ENCODE measurements at regions not wholly inside any gene's neighbourhood (a gene's known extent, or its start where the extent isn't known, plus 50 kb on each side); places are given as distances from the start of the nearest gene placed in this dataset.

DNA sequence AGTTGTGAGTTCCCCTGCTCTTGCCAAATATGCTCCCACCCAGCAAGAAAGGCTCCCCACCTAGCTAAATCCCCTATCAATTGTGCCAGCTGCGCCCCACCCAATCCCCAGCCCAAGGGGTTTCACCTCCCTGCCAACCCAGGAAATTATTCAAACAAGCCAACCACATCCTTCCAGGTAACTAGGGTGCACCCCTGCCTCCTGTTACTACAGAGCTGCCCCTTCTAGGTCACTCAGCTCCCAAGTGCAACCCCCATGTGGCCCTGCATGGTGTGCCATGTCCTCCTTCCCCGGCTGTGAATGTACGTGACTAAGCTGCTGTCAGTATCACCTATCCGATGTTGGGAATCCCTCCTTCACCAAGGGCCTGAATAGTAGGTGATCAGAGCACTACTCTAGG lies 91.2 kb upstream of the LDAH start:
- H3K36me3 ChIP-seq (ENCODE audit: control insufficient read depth in 4 of 4, insufficient read depth in 4 of 4, low read length in 4 of 4), result no peaks in the 10 kb centered on the region
- TF ChIP-seq, protein P1, sequence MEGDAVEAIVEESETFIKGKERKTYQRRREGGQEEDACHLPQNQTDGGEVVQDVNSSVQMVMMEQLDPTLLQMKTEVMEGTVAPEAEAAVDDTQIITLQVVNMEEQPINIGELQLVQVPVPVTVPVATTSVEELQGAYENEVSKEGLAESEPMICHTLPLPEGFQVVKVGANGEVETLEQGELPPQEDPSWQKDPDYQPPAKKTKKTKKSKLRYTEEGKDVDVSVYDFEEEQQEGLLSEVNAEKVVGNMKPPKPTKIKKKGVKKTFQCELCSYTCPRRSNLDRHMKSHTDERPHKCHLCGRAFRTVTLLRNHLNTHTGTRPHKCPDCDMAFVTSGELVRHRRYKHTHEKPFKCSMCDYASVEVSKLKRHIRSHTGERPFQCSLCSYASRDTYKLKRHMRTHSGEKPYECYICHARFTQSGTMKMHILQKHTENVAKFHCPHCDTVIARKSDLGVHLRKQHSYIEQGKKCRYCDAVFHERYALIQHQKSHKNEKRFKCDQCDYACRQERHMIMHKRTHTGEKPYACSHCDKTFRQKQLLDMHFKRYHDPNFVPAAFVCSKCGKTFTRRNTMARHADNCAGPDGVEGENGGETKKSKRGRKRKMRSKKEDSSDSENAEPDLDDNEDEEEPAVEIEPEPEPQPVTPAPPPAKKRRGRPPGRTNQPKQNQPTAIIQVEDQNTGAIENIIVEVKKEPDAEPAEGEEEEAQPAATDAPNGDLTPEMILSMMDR (IDR thresholded peaks at IDR 0.05; ENCODE audit: control extremely low read depth, extremely low read depth), result no peak
- peaks cover 0 to 8% (median 0%) of the 10 kb centered on the region in 4 donors for H3K9me3 ChIP-seq (ENCODE audit: control insufficient read depth in 4 of 4, insufficient read depth in 3 of 4, low read length in 3 of 4)
- ATAC-seq (ENCODE audit: insufficient read depth, low FRiP score) (no peak), DNase-seq (no peak)
- peaks cover 0 to 7% (median 0%) of the 10 kb centered on the region in 5 donors for H3K4me1 ChIP-seq (ENCODE audit: control insufficient read depth in 5 of 5, insufficient read depth in 5 of 5, low read length in 5 of 5)
- WGBS, 2 donors, result 89 to 94% methylated on average over 4 of the region's 4 CpGs
- no peak overlapping the region for H3K4me3 ChIP-seq
- H3K9ac ChIP-seq (ENCODE audit: insufficient read depth in 1 of 2, low read length in 2 of 2), result no peak overlapping the region
- H3K27ac ChIP-seq (ENCODE audit: low read depth in 1 of 2, low read length in 1 of 2), result no peak overlapping the region
- H3K27me3 ChIP-seq (ENCODE audit: control insufficient read depth in 3 of 3, insufficient read depth in 3 of 3, low read length in 2 of 3), result peaks cover 3 to 7% (median 4%) of the 10 kb centered on the region in 3 donors

DNA sequence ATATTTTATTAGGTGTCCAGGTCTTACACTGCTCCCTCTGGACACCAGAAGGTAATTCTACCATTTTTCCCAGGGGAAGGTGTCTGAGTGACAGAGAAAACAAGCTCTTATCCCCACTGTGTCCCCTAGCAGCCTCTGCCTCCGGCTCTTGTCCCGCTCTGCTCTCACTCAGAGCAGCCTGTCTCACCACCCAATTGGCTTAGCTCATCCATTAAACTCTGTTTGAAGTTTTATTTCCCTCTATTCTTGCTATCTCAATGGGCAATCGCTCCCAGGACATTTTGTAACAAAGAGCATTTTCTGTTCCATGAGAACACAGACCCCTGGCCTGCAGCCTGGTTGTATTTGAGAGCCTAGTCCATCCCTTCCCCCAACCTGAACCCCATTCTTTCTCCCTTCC lies 90.6 kb upstream of the LDAH start:
- no peak for ATAC-seq (ENCODE audit: insufficient read depth, low FRiP score)
- Histone ChIP-seq H3K4me3 (no peak overlapping the region), H3K9ac (ENCODE audit: insufficient read depth in 1 of 2, low read length in 2 of 2) (no peak overlapping the region), H3K27ac (ENCODE audit: low read depth in 1 of 2, low read length in 1 of 2) (no peak overlapping the region), H3K9me3 (ENCODE audit: control insufficient read depth in 4 of 4, insufficient read depth in 3 of 4, low read length in 3 of 4) (peaks cover 0 to 8% (median 0%) of the 10 kb centered on the region in 4 donors), H3K4me1 (ENCODE audit: control insufficient read depth in 5 of 5, insufficient read depth in 5 of 5, low read length in 5 of 5) (peaks cover 0 to 7% (median 0%) of the 10 kb centered on the region in 5 donors), H3K27me3 (ENCODE audit: control insufficient read depth in 3 of 3, insufficient read depth in 3 of 3, low read length in 2 of 3) (peaks cover 3 to 7% (median 4%) of the 10 kb centered on the region in 3 donors), H3K36me3 (ENCODE audit: control insufficient read depth in 4 of 4, insufficient read depth in 4 of 4, low read length in 4 of 4) (no peaks in the 10 kb centered on the region)
- TF ChIP-seq, protein P1 (IDR thresholded peaks at IDR 0.05; ENCODE audit: control extremely low read depth, extremely low read depth), result no peak
- no peak for DNase-seq
- 59 to 69% methylated on average over 3 of the region's 3 CpGs for WGBS, 2 donors

DNA sequence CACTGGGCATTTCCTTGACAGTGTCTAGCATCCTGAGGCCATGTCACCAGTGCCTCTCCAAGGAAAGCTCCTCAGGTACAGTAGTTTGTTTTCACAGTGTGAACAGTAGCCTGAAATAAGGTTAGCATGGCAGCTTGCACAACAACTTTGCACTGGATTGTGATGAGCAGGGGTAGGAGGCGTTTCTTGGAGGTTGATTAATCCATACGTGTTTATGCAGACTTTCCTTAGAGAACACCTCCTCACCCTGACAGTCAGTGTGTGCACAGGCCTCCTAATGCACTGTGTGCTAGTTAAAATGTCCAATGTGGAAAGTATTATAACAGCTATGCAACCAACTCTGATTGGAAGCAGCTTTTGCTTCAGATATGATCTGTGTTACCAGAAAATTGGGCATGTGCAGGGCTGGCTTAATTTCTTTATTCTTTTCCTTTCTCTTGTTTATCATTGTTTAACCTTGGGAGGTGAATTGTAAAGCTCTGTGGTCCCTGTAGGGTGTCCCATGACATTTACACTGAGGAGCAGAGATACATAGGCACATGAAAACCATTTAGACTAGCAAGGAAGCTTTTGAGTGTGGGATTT lies 77.2 kb upstream of the LDAH start:
- Histone ChIP-seq H3K9ac (ENCODE audit: insufficient read depth in 1 of 2, low read length in 2 of 2) (no peak overlapping the region), H3K36me3 (ENCODE audit: control insufficient read depth in 4 of 4, insufficient read depth in 4 of 4, low read length in 4 of 4) (no peaks in the 10 kb centered on the region), H3K9me3 (ENCODE audit: control insufficient read depth in 4 of 4, insufficient read depth in 3 of 4, low read length in 3 of 4) (peaks cover 0 to 2% (median 0%) of the 10 kb centered on the region in 4 donors), H3K27ac (ENCODE audit: low read depth in 1 of 2, low read length in 1 of 2) (no peak overlapping the region), H3K27me3 (ENCODE audit: control insufficient read depth in 3 of 3, insufficient read depth in 3 of 3, low read length in 2 of 3) (no peaks in the 10 kb centered on the region), H3K4me1 (ENCODE audit: control insufficient read depth in 5 of 5, insufficient read depth in 5 of 5, low read length in 5 of 5) (no peaks in the 10 kb centered on the region), H3K4me3 (no peak overlapping the region)
- DNase-seq (no peak), ATAC-seq (ENCODE audit: insufficient read depth, low FRiP score) (no peak)
- TF ChIP-seq, protein P1 (IDR thresholded peaks at IDR 0.05; ENCODE audit: control extremely low read depth, extremely low read depth), result no peak
- WGBS, 2 donors, result 78 to 85% methylated on average over 2 of the region's 2 CpGs
